Duodenal mucosa (tissue), 2 donors: ENCODE measurements at regions not wholly inside any gene's neighbourhood (a gene's known extent, or its start where the extent isn't known, plus 50 kb on each side); places are given as distances from the start of the nearest gene placed in this dataset.

Source experiments
- H3K27ac ChIP-seq: one replicate; pipeline ENCODE4 v1.7.0; 2013; ENCODE audit warnings: low read depth, low read length
- H3K27me3 ChIP-seq, 2 donors: one replicate each; pipeline ENCODE4 v1.7.0; 2013; ENCODE audit warnings: low read length in 2 of 2, control low read depth in 1 of 2; ENCODE audit not compliant: insufficient read depth in 2 of 2, control insufficient read depth in 1 of 2
- H3K36me3 ChIP-seq, 2 donors: one replicate each; pipeline ENCODE4 v1.7.0; 2013; ENCODE audit warnings: low read length in 2 of 2, control low read depth in 1 of 2; ENCODE audit not compliant: insufficient read depth in 2 of 2, control insufficient read depth in 1 of 2
- H3K4me1 ChIP-seq, 2 donors: one replicate each; pipeline ENCODE4 v1.7.0; 2013; ENCODE audit warnings: low read length in 2 of 2, control low read depth in 1 of 2; ENCODE audit not compliant: insufficient read depth in 2 of 2, control insufficient read depth in 1 of 2
- H3K4me3 ChIP-seq, 2 donors: one replicate each; pipeline ENCODE4 v1.7.0; 2013; ENCODE audit warnings: low read length in 2 of 2, low read depth in 1 of 2
- H3K9ac ChIP-seq, 2 donors: one replicate each; pipeline ENCODE4 v1.7.0; 2013; ENCODE audit warnings: low read length in 2 of 2, low read depth in 1 of 2
- H3K9me3 ChIP-seq, 2 donors: one replicate each; pipeline ENCODE4 v1.7.0; 2013; ENCODE audit warnings: low read length in 2 of 2, control low read depth in 1 of 2; ENCODE audit not compliant: control insufficient read depth in 1 of 2

- H3K9ac ChIP-seq, result no peak overlapping the region
- no peaks in the 10 kb centered on the region for H3K4me1 ChIP-seq
- H3K36me3 ChIP-seq, result no peaks in the 10 kb centered on the region
- H3K4me3 ChIP-seq, result no peak overlapping the region
- H3K27me3 ChIP-seq, result no peaks in the 10 kb centered on the region
- H3K9me3 ChIP-seq, result no peaks in the 10 kb centered on the region
- no peak overlapping the region for H3K27ac ChIP-seq
These were observed 1204.5 kb upstream of the SLC10A2 start for GRCh38 chr13:104270731-104271130.

- Histone ChIP-seq H3K9me3 (no peaks in the 10 kb centered on the region), H3K9ac (no peak overlapping the region), H3K27ac (no peak overlapping the region)
These were observed 1201.1 kb upstream of the SLC10A2 start for GRCh38 chr13:104267206-104267811.

GRCh38 chr13:104256701-104257100 lies 1190.5 kb upstream of the SLC10A2 start:
- Histone ChIP-seq H3K27ac (no peak overlapping the region), H3K9ac (no peak overlapping the region), H3K4me3 (no peak overlapping the region)

More at GRCh38 chr13:104267206-104267811, 1201.1 kb upstream of the SLC10A2 start:
- H3K36me3 ChIP-seq, result no peaks in the 10 kb centered on the region
- H3K27me3 ChIP-seq, result no peaks in the 10 kb centered on the region
- H3K4me1 ChIP-seq, result no peaks in the 10 kb centered on the region
- H3K4me3 ChIP-seq, result no peak overlapping the region

GRCh38 chr13:104253063-104253680 lies 1187.0 kb upstream of the SLC10A2 start:
- Histone ChIP-seq H3K27me3 (no peaks in the 10 kb centered on the region), H3K4me1 (no peaks in the 10 kb centered on the region), H3K4me3 (no peak overlapping the region), H3K9me3 (no peaks in the 10 kb centered on the region), H3K36me3 (no peaks in the 10 kb centered on the region), H3K9ac (no peak overlapping the region), H3K27ac (no peak overlapping the region)

More at GRCh38 chr13:104256701-104257100, 1190.5 kb upstream of the SLC10A2 start:
- no peaks in the 10 kb centered on the region for H3K36me3 ChIP-seq
- no peaks in the 10 kb centered on the region for H3K9me3 ChIP-seq
- H3K4me1 ChIP-seq, result no peaks in the 10 kb centered on the region
- no peaks in the 10 kb centered on the region for H3K27me3 ChIP-seq

- H3K4me1 ChIP-seq, result no peaks in the 10 kb centered on the region
- no peaks in the 10 kb centered on the region for H3K36me3 ChIP-seq
- no peak overlapping the region for H3K27ac ChIP-seq
- H3K9ac ChIP-seq, result no peak overlapping the region
- H3K9me3 ChIP-seq, result no peaks in the 10 kb centered on the region
- no peaks in the 10 kb centered on the region for H3K27me3 ChIP-seq
- H3K4me3 ChIP-seq, result no peak overlapping the region
These were observed 1185.7 kb upstream of the SLC10A2 start for GRCh38 chr13:104251931-104252330.

GRCh38 chr13:104246955-104247354 lies 1180.7 kb upstream of the SLC10A2 start:
- H3K9me3 ChIP-seq, result no peaks in the 10 kb centered on the region
- no peaks in the 10 kb centered on the region for H3K4me1 ChIP-seq
- H3K4me3 ChIP-seq, result no peak overlapping the region
- no peaks in the 10 kb centered on the region for H3K36me3 ChIP-seq
- no peak overlapping the region for H3K9ac ChIP-seq
- no peak overlapping the region for H3K27ac ChIP-seq
- H3K27me3 ChIP-seq, result no peaks in the 10 kb centered on the region

- no peak overlapping the region for H3K9ac ChIP-seq
- no peaks in the 10 kb centered on the region for H3K4me1 ChIP-seq
- no peaks in the 10 kb centered on the region for H3K27me3 ChIP-seq
- H3K4me3 ChIP-seq, result no peak overlapping the region
- H3K27ac ChIP-seq, result no peak overlapping the region
- no peaks in the 10 kb centered on the region for H3K36me3 ChIP-seq
- H3K9me3 ChIP-seq, result peaks cover 0 to 4% of the 10 kb centered on the region in 2 donors
These were observed 1140.3 kb upstream of the SLC10A2 start for GRCh38 chr13:104206450-104207044.

GRCh38 chr13:104204177-104204576 lies 1138.0 kb upstream of the SLC10A2 start:
- no peaks in the 10 kb centered on the region for H3K4me1 ChIP-seq
- no peaks in the 10 kb centered on the region for H3K36me3 ChIP-seq
- no peak overlapping the region for H3K9ac ChIP-seq
- H3K9me3 ChIP-seq, result peaks cover 0 to 4% of the 10 kb centered on the region in 2 donors
- H3K27me3 ChIP-seq, result no peaks in the 10 kb centered on the region
- no peak overlapping the region for H3K4me3 ChIP-seq
- H3K27ac ChIP-seq, result no peak overlapping the region

GRCh38 chr13:104198801-104199200 lies 1132.6 kb upstream of the SLC10A2 start:
- Histone ChIP-seq H3K27ac (no peak overlapping the region), H3K27me3 (no peaks in the 10 kb centered on the region), H3K9ac (no peak overlapping the region), H3K4me3 (no peak overlapping the region), H3K9me3 (no peaks in the 10 kb centered on the region), H3K36me3 (no peaks in the 10 kb centered on the region), H3K4me1 (no peaks in the 10 kb centered on the region)

GRCh38 chr13:104196611-104197010 lies 1130.4 kb upstream of the SLC10A2 start:
- Histone ChIP-seq H3K27me3 (no peaks in the 10 kb centered on the region), H3K9me3 (no peaks in the 10 kb centered on the region), H3K36me3 (no peaks in the 10 kb centered on the region), H3K4me1 (no peaks in the 10 kb centered on the region), H3K27ac (no peak overlapping the region), H3K4me3 (no peak overlapping the region), H3K9ac (no peak overlapping the region)
